ENCODE measurements at regions not wholly inside any gene's neighbourhood (a gene's known extent, or its start where the extent isn't known, plus 50 kb on each side); places are given as distances from the start of the nearest gene placed in this dataset.

- Histone ChIP-seq H3K36me3 (ENCODE audit: control insufficient read depth in 2 of 2, insufficient read depth in 2 of 2, low read length in 1 of 2) (no peaks in the 10 kb centered on the region), H3K79me2 (ENCODE audit: control insufficient read depth, insufficient read depth, low read length) (no peaks in the 10 kb centered on the region), H3K4me1 (ENCODE audit: control insufficient read depth, insufficient read depth, low read length) (no peaks in the 10 kb centered on the region), H3K4me3 (no peak overlapping the region), H3K27me3 (replicated peaks in 1 of 2; ENCODE audit: control insufficient read depth in 2 of 2, insufficient read depth in 2 of 2, low read length in 1 of 2) (no peaks in the 10 kb centered on the region), H3K4me2 (ENCODE audit: control insufficient read depth, insufficient read depth) (no peak overlapping the region), H2AFZ (ENCODE audit: control insufficient read depth, low read depth, low read length) (no peak overlapping the region), H4K20me1 (ENCODE audit: control insufficient read depth, insufficient read depth) (no peaks in the 10 kb centered on the region), H3K9me3 (replicated peaks; ENCODE audit: control insufficient read depth, insufficient read depth, low read length) (no peaks in the 10 kb centered on the region), H3K9ac (ENCODE audit: control insufficient read depth, insufficient read depth, low read length) (no peak overlapping the region), H3K27ac (ENCODE audit: control insufficient read depth, insufficient read depth) (no peak overlapping the region)
- CTCF ChIA-PET, result no interaction called here
- SMC1A ChIA-PET (ENCODE audit: uncharacterized antibody, unreplicated experiment), result interaction anchor here (0.9 kb wide), 1 partner anchor 12 kb away, joined by 4 read pairs; no protein-coding TSS in a partner anchor
- TF ChIP-seq ZNF687 (IDR thresholded peaks at IDR 0.05) (no peak), SREBF2 (IDR thresholded peaks at IDR 0.05; ENCODE audit: low read length) (no peak), NFXL1 (IDR thresholded peaks at IDR 0.05; ENCODE audit: borderline replicate concordance) (no peak), BACH1 (IDR thresholded peaks at IDR 0.05; ENCODE audit: borderline replicate concordance) (no peak), PML (IDR thresholded peaks at IDR 0.05; ENCODE audit: low read length) (no peak), JUND (IDR thresholded peaks at IDR 0.05; ENCODE audit: low read depth, low read length) (no peak), EED (IDR thresholded peaks at IDR 0.05; ENCODE audit: low read depth) (no peak), MTA2 (IDR thresholded peaks at IDR 0.05; ENCODE audit: low read depth) (no peak)
- TF ChIP-seq, protein P1, sequence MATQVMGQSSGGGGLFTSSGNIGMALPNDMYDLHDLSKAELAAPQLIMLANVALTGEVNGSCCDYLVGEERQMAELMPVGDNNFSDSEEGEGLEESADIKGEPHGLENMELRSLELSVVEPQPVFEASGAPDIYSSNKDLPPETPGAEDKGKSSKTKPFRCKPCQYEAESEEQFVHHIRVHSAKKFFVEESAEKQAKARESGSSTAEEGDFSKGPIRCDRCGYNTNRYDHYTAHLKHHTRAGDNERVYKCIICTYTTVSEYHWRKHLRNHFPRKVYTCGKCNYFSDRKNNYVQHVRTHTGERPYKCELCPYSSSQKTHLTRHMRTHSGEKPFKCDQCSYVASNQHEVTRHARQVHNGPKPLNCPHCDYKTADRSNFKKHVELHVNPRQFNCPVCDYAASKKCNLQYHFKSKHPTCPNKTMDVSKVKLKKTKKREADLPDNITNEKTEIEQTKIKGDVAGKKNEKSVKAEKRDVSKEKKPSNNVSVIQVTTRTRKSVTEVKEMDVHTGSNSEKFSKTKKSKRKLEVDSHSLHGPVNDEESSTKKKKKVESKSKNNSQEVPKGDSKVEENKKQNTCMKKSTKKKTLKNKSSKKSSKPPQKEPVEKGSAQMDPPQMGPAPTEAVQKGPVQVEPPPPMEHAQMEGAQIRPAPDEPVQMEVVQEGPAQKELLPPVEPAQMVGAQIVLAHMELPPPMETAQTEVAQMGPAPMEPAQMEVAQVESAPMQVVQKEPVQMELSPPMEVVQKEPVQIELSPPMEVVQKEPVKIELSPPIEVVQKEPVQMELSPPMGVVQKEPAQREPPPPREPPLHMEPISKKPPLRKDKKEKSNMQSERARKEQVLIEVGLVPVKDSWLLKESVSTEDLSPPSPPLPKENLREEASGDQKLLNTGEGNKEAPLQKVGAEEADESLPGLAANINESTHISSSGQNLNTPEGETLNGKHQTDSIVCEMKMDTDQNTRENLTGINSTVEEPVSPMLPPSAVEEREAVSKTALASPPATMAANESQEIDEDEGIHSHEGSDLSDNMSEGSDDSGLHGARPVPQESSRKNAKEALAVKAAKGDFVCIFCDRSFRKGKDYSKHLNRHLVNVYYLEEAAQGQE (IDR thresholded peaks at IDR 0.05; ENCODE audit: low read depth, low read length), result no peak
- no TSS peak for BruUV-seq (replicated peaks)
- POLR2A ChIA-PET, result no interaction called here
- ATAC-seq, result no peak
- FAIRE-seq, result no peak
- in situ Hi-C loops (cut with MboI) (no loop called here), intact Hi-C loops (cut with micrococcal nuclease; ENCODE audit: unreplicated experiment) (no loop called here)
- 85% methylated on average over 5 of the region's 5 CpGs for WGBS (ENCODE audit: insufficient coverage, insufficient replicate concordance, low lambda C conversion rate, missing lambda C conversion rate)
- no peak for DNase-seq (ENCODE audit: low read depth, low spot score)
- RAD21 ChIA-PET (ENCODE audit: unreplicated experiment), result no interaction called here
Measured at GRCh38 chr18:39586741-39587140, 2021.1 kb upstream of the CELF4 start.

Data from GM12878 (cell line).